GM12874 (cell line): ENCODE measurements at regions not wholly inside any gene's neighbourhood (a gene's known extent, or its start where the extent isn't known, plus 50 kb on each side); places are given as distances from the start of the nearest gene placed in this dataset.

Experiments used
- CTCF ChIP-seq: IDR thresholded peaks from 2 replicates; pipeline ENCODE4 v1.5.1; 2011; ENCODE audit warnings: low read depth, mild to moderate bottlenecking, control low read depth, low read length, moderate library complexity; ENCODE audit not compliant: insufficient read depth

- no peak for TF ChIP-seq CTCF
Observed at GRCh38 chr2:7571701-7572100, 654.5 kb downstream of the RNF144A start.

GRCh38 chr2:7572450-7572849, 655.2 kb downstream of the RNF144A start:
- no peak for TF ChIP-seq CTCF

GRCh38 chr2:7573166-7573825, 656.1 kb downstream of the RNF144A start:
- no peak for TF ChIP-seq CTCF

- TF ChIP-seq CTCF: no peak
Observed at GRCh38 chr2:7574385-7574784, 657.2 kb downstream of the RNF144A start.

GRCh38 chr2:7577769-7578168, 660.6 kb downstream of the RNF144A start:
- TF ChIP-seq CTCF: no peak

GRCh38 chr2:7584017-7584416, 666.8 kb downstream of the RNF144A start:
- no peak for TF ChIP-seq CTCF

- TF ChIP-seq CTCF: no peak
Observed at GRCh38 chr2:7586898-7587297, 669.7 kb downstream of the RNF144A start.
